Calu3 (cell line): ENCODE measurements at regions not wholly inside any gene's neighbourhood (a gene's known extent, or its start where the extent isn't known, plus 50 kb on each side); places are given as distances from the start of the nearest gene placed in this dataset.
"Not testable (repeated sequence)": the region's sequence is repeated elsewhere in the genome, so short reads cannot be mapped to it uniquely, and the experiment has no call there.

Experiments
- BruUV-seq: library from RNA; stranded (reverse); fragments of 400-500 nt; replicated peaks from 2 replicates; lab custom pipeline; 2021; lab: Mats Ljungman, UMichigan
- CTCF ChIA-PET: fragments of 300-600 bp; sonication (Branson Sonifier 250); formaldehyde crosslinking; loops from one replicate; lab custom pipeline; 2022; ENCODE audit warnings: antibody characterized with exemption; lab: Charles Lee
- DNase-seq: peaks from one replicate; pipeline ENCODE4 v3.0.0; 2022
- H3K27ac Mint-ChIP-seq: one replicate; pipeline ENCODE4 v1.8.0; 2022; ENCODE audit warnings: mixed read lengths; ENCODE audit not compliant: unreplicated experiment
- H3K27me3 Mint-ChIP-seq: one replicate; pipeline ENCODE4 v1.8.0; 2022; ENCODE audit warnings: mixed read lengths; ENCODE audit not compliant: unreplicated experiment
- H3K36me3 Mint-ChIP-seq: one replicate; pipeline ENCODE4 v1.8.0; 2022; ENCODE audit warnings: mild to moderate bottlenecking, moderate library complexity, mixed read lengths; ENCODE audit not compliant: insufficient read depth, unreplicated experiment
- H3K4me1 Mint-ChIP-seq: one replicate; pipeline ENCODE4 v1.8.0; 2022; ENCODE audit warnings: mild to moderate bottlenecking, low read depth, mixed read lengths; ENCODE audit not compliant: unreplicated experiment
- H3K4me3 Mint-ChIP-seq: one replicate; pipeline ENCODE4 v1.8.0; 2022; ENCODE audit warnings: mild to moderate bottlenecking, low read depth, moderate library complexity, mixed read lengths; ENCODE audit not compliant: unreplicated experiment
- H3K9me3 Mint-ChIP-seq: one replicate; pipeline ENCODE4 v1.8.0; 2022; ENCODE audit warnings: low read depth, mixed read lengths; ENCODE audit not compliant: unreplicated experiment
- CTCF ChIP-seq: fragments of 200-600 bp; IDR thresholded peaks from one replicate; pipeline ENCODE4 v1.8.0; 2022; ENCODE audit warnings: antibody characterized with exemption; ENCODE audit not compliant: unreplicated experiment
- intact Hi-C: fragments of 100-400 bp; cut with micrococcal nuclease; formaldehyde crosslinking; loops from one replicate; pipeline ENCODE4 v1.10.0; 2022; ENCODE audit not compliant: unreplicated experiment

GRCh38 chr11:14573539-14574057 lies 53.4 kb upstream of the PSMA1 start:
- H3K27me3 Mint-ChIP-seq, CTCF ChIA-PET, BruUV-seq, intact Hi-C loops, H3K4me3 Mint-ChIP-seq, H3K27ac Mint-ChIP-seq, DNase-seq, H3K36me3 Mint-ChIP-seq, H3K4me1 Mint-ChIP-seq, H3K9me3 Mint-ChIP-seq: not testable (repeated sequence)

DNA sequence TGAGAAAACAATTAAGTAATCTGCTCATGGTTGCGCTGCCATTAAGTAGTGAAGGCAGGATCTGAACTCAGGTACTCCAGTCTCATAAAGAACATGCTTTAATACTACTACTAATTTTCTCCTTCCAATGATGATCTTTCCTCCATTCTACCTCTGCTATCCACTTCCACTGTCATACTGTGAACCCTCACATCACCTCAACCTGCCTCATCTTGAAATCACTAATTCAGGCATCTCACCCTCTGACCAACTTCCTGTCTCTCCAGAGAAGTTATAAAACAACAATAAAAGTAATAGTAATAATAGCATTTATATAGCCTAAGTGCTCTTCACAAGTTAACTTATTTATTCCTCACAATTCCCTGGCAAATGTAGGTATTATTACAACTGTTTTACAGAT lies 57.1 kb upstream of the PSMA1 start:
- Mint-ChIP-seq H3K9me3 (peaks cover 4% of the 10 kb centered on the region), H3K36me3 (no peaks in the 10 kb centered on the region), H3K27ac (no peak overlapping the region), H3K27me3 (no peaks in the 10 kb centered on the region), H3K4me3 (no peak overlapping the region), H3K4me1 (peaks cover 10% of the 10 kb centered on the region)
- DNase-seq: no peak
- TF ChIP-seq CTCF: no peak
- CTCF ChIA-PET: no interaction called here
- no TSS peak for BruUV-seq
- intact Hi-C loops: no loop called here

- CTCF ChIA-PET: interaction anchor here (0.6 to 0.9 kb wide), 2 partner anchors 45 to 314 kb away, joined by 4 to 5 read pairs; partner anchors contain the start of gene CYP2R1
- no peaks in the 10 kb centered on the region for H3K27me3 Mint-ChIP-seq
- H3K4me3 Mint-ChIP-seq: no peak overlapping the region
- intact Hi-C loops: no loop called here
- no TSS peak for BruUV-seq
- no peak for TF ChIP-seq CTCF
- no peaks in the 10 kb centered on the region for H3K36me3 Mint-ChIP-seq
- H3K4me1 Mint-ChIP-seq: peaks cover 13% of the 10 kb centered on the region
- DNase-seq: no peak
- H3K27ac Mint-ChIP-seq: peak overlapping the region; percentile 50
- H3K9me3 Mint-ChIP-seq: peaks cover 2% of the 10 kb centered on the region
Observed at GRCh38 chr11:14577835-14578529, 57.8 kb upstream of the PSMA1 start.

DNA sequence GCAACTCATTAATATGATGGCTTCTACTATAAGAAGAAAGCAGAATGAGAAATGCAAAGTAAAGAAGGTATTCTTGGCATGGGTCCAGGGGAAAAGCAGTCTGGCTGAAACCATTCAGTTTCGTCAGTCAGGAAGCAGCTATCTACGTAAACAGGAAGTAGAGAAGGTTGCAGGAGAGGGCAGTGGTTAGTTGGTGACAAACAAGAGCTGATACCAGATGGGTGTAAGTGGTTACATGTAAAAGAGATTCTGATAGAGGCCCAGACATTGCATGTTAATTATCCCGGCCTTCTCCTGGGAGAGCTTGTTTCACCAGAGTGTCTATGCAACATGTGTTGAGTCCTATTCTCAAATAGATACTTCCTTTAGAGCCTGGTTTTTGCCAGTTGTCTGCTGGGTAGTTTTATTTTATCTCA lies 58.4 kb upstream of the PSMA1 start:
- intact Hi-C loops: no loop called here
- no TSS peak for BruUV-seq
- H3K27me3 Mint-ChIP-seq: no peaks in the 10 kb centered on the region
- peak overlapping the region; percentile 50 for H3K27ac Mint-ChIP-seq
- no peaks in the 10 kb centered on the region for H3K36me3 Mint-ChIP-seq
- H3K4me1 Mint-ChIP-seq: peaks cover 19% of the 10 kb centered on the region
- peak; percentile 31 for DNase-seq
- H3K4me3 Mint-ChIP-seq: no peak overlapping the region
- CTCF ChIA-PET: interaction anchor here (0.6 to 0.9 kb wide), 2 partner anchors 45 to 313 kb away, joined by 4 to 5 read pairs; partner anchors contain the start of gene CYP2R1
- no peak for TF ChIP-seq CTCF
- peaks cover 6% of the 10 kb centered on the region for H3K9me3 Mint-ChIP-seq

DNA sequence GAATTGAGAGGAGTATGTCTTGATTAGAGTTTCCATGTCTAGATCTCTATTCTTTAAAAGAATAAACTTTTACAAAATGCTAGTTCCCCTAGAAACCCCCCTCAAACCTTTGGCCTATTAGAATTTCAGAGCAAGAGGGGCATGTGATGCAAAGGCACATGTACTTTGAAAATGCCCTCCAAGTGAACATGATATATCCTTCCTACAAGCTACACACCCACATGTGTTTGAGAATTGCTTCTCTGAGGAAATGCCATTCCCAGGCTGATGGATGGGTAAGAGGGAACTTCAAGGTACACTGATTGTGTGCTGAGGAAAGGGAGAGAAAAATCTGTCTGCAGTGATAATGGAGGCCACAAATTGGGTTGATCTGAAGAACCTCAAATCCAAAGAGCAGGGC lies 59.5 kb upstream of the PSMA1 start:
- CTCF ChIA-PET: no interaction called here
- H3K4me3 Mint-ChIP-seq: no peak overlapping the region
- no peak overlapping the region for H3K27ac Mint-ChIP-seq
- H3K4me1 Mint-ChIP-seq: peaks cover 28% of the 10 kb centered on the region
- H3K9me3 Mint-ChIP-seq: peaks cover 3% of the 10 kb centered on the region
- no peaks in the 10 kb centered on the region for H3K27me3 Mint-ChIP-seq
- BruUV-seq: no TSS peak
- no peak for TF ChIP-seq CTCF
- no peak for DNase-seq
- no peaks in the 10 kb centered on the region for H3K36me3 Mint-ChIP-seq
- intact Hi-C loops: no loop called here
